H1 (cell line): ENCODE measurements at regions not wholly inside any gene's neighbourhood (a gene's known extent, or its start where the extent isn't known, plus 50 kb on each side); places are given as distances from the start of the nearest gene placed in this dataset.

ENCODE experiments used
- CTCF ChIA-PET: fragments of 300-600 bp; sonication (Branson Sonifier 250); formaldehyde crosslinking; loops from one replicate; lab custom pipeline; 2021; ENCODE audit not compliant: partially characterized antibody; lab: Charles Lee
- POLR2A ChIA-PET: fragments of 300-600 bp; sonication (Branson Sonifier 250); formaldehyde crosslinking; loops from one replicate; lab custom pipeline; 2021; ENCODE audit warnings: inconsistent platforms; ENCODE audit not compliant: partially characterized antibody; lab: Charles Lee
- DNase-seq, 2 experiments: peaks; one replicate each; pipeline versions ENCODE4 v3.0.0 to v3.0.0-alpha.2; 2010 to 2022; ENCODE audit warnings: low spot score in 2 of 2, low read depth in 1 of 2, mixed read lengths in 1 of 2
- FAIRE-seq: peaks from 2 replicates; lab custom pipeline; 2011; peaks lifted over from hg19 to GRCh38; lab: Jason Lieb, UNC
- H2AFZ ChIP-seq: 2 replicates; pipeline ENCODE4 v1.8.1; 2012; ENCODE audit warnings: low read length, inconsistent platforms
- H2AK5ac ChIP-seq: 2 replicates; pipeline ENCODE4 v1.6.1; 2013; ENCODE audit warnings: low read depth, low read length
- H2BK120ac ChIP-seq: replicated peaks from 2 replicates; pipeline ENCODE3; 2013; ENCODE audit warnings: low read depth, low read length, inconsistent platforms
- H2BK12ac ChIP-seq: 2 replicates; pipeline ENCODE4 v1.6.1; 2013; ENCODE audit warnings: low read depth, low read length
- H2BK15ac ChIP-seq: 2 replicates; pipeline ENCODE4 v1.6.1; 2013; ENCODE audit warnings: low read length
- H2BK20ac ChIP-seq: 2 replicates; pipeline ENCODE4 v1.6.1; 2013; ENCODE audit warnings: low read length
- H2BK5ac ChIP-seq: 2 replicates; pipeline ENCODE4 v1.6.1; 2013; ENCODE audit warnings: low read depth, low read length
- H3K14ac ChIP-seq: 2 replicates; pipeline ENCODE4 v1.6.1; 2013; ENCODE audit warnings: inconsistent platforms; ENCODE audit not compliant: insufficient read length
- H3K18ac ChIP-seq: 2 replicates; pipeline ENCODE4 v1.6.1; 2013; ENCODE audit warnings: low read length; ENCODE audit errors: extremely low read depth
- H3K23ac ChIP-seq: 2 replicates; pipeline ENCODE4 v1.6.1; 2013; ENCODE audit warnings: inconsistent platforms; ENCODE audit not compliant: insufficient read length
- H3K23me2 ChIP-seq: 2 replicates; pipeline ENCODE4 v1.6.1; 2013; ENCODE audit warnings: low read depth, low read length
- H3K27ac ChIP-seq: 2 replicates; pipeline ENCODE4 v1.6.1; 2011; ENCODE audit warnings: low read depth, low read length, inconsistent platforms
- H3K27me3 ChIP-seq, 4 experiments: replicated peaks in 1 of 4; 1 replicate in 1 of 4; 2 replicates in 3 of 4; pipeline versions ENCODE4 v1.6.1 to v1.8.1; 2011 to 2013; ENCODE audit warnings: low read length in 3 of 4, mild to moderate bottlenecking in 3 of 4, inconsistent platforms in 2 of 4, mixed read lengths in 2 of 4, moderate library complexity in 1 of 4; ENCODE audit not compliant: control insufficient read depth in 3 of 4, insufficient read depth in 3 of 4; ENCODE audit errors: extremely low read depth in 1 of 4
- H3K36me3 ChIP-seq, 4 experiments: 2 replicates each; pipeline versions ENCODE4 v1.6.1 to v1.8.1; 2011 to 2013; ENCODE audit warnings: mild to moderate bottlenecking in 4 of 4, low read length in 3 of 4, moderate library complexity in 2 of 4, control low read depth in 1 of 4, inconsistent platforms in 1 of 4; ENCODE audit not compliant: insufficient read depth in 4 of 4, control insufficient read depth in 2 of 4
- H3K4ac ChIP-seq: replicated peaks from 2 replicates; pipeline ENCODE3; 2013; ENCODE audit warnings: low read length, low read depth, mixed read lengths, inconsistent platforms; ENCODE audit not compliant: insufficient read length
- H3K4me1 ChIP-seq, 4 experiments: replicated peaks in 1 of 4; 1 replicate in 1 of 4; 2 replicates in 3 of 4; pipeline versions ENCODE4 v1.6.1 to v1.8.1; 2011 to 2013; ENCODE audit warnings: low read length in 3 of 4, inconsistent platforms in 2 of 4, mixed read lengths in 1 of 4; ENCODE audit not compliant: insufficient read depth in 4 of 4, control insufficient read depth in 3 of 4
- H3K4me2 ChIP-seq, 2 experiments: 2 replicates each; pipeline versions ENCODE4 v1.6.1 to v1.8.1; 2011 to 2013; ENCODE audit warnings: low read depth in 2 of 2, low read length in 2 of 2, control low read depth in 1 of 2, inconsistent platforms in 1 of 2, mild to moderate bottlenecking in 1 of 2; ENCODE audit not compliant: insufficient read depth in 1 of 2
- H3K4me3 ChIP-seq, 4 experiments: fragments of 200-600, 300-600 bp in 1 of 4; sonication (generic), shearing (Covaris generic), sonication (Bioruptor Twin) in 1 of 4; 2 replicates each; pipeline versions ENCODE4 v1.5.1 to v1.8.1; 2011 to 2016; ENCODE audit warnings: low read length in 4 of 4, low read depth in 3 of 4, control low read depth in 2 of 4, inconsistent platforms in 2 of 4, mild to moderate bottlenecking in 2 of 4, mixed read lengths in 1 of 4, moderate library complexity in 1 of 4; ENCODE audit not compliant: insufficient read depth in 2 of 4; ENCODE audit errors: extremely low read depth in 1 of 4
- H3K56ac ChIP-seq: replicated peaks from 2 replicates; pipeline ENCODE3; 2013; ENCODE audit warnings: low read depth, mild to moderate bottlenecking, mixed read lengths, low read length, inconsistent platforms; ENCODE audit not compliant: insufficient read length
- H3K79me1 ChIP-seq: 2 replicates; pipeline ENCODE4 v1.6.1; 2013; ENCODE audit warnings: low read depth, low read length, control low read depth
- H3K79me2 ChIP-seq, 2 experiments: 2 replicates each; pipeline versions ENCODE4 v1.6.1 to v1.8.1; 2012 to 2013; ENCODE audit warnings: low read length in 2 of 2, mild to moderate bottlenecking in 2 of 2, inconsistent platforms in 1 of 2; ENCODE audit not compliant: insufficient read depth in 2 of 2, control insufficient read depth in 1 of 2
- H3K9ac ChIP-seq, 4 experiments: replicated peaks in 1 of 4; 1 replicate in 1 of 4; 2 replicates in 3 of 4; pipeline versions ENCODE4 v1.6.1 to v1.8.1; 2011 to 2013; ENCODE audit warnings: low read depth in 3 of 4, low read length in 3 of 4, control low read depth in 2 of 4, mild to moderate bottlenecking in 2 of 4, moderate library complexity in 2 of 4, inconsistent platforms in 1 of 4; ENCODE audit errors: extremely low read depth in 1 of 4
- H3K9me3 ChIP-seq, 2 experiments: 2 replicates each; pipeline versions ENCODE4 v1.6.1 to v1.8.1; 2012 to 2013; ENCODE audit warnings: mild to moderate bottlenecking in 2 of 2, moderate library complexity in 2 of 2, control low read depth in 1 of 2, inconsistent platforms in 1 of 2, low read depth in 1 of 2, low read length in 1 of 2, mixed read lengths in 1 of 2; ENCODE audit not compliant: insufficient read depth in 2 of 2
- H4K20me1 ChIP-seq, 2 experiments: replicated peaks in 1 of 2; 2 replicates each; pipeline versions ENCODE3 to v1.8.1; 2011 to 2013; ENCODE audit warnings: inconsistent platforms in 2 of 2, low read length in 2 of 2, mild to moderate bottlenecking in 1 of 2; ENCODE audit not compliant: insufficient read depth in 2 of 2, control insufficient read depth in 1 of 2
- H4K5ac ChIP-seq: 2 replicates; pipeline ENCODE4 v1.6.1; 2013; ENCODE audit warnings: low read length, low read depth, mixed read lengths, inconsistent platforms; ENCODE audit not compliant: insufficient read length
- H4K8ac ChIP-seq: 2 replicates; pipeline ENCODE4 v1.8.0; 2013; ENCODE audit warnings: mild to moderate bottlenecking, moderate library complexity, low read length, inconsistent platforms; ENCODE audit not compliant: insufficient read depth; ENCODE audit errors: extremely low read depth
- H4K91ac ChIP-seq: replicated peaks from 2 replicates; pipeline ENCODE3; 2013; ENCODE audit warnings: low read length, mixed read lengths, inconsistent platforms; ENCODE audit not compliant: insufficient read length
- ASH2L ChIP-seq: fragments of 200-600, 300-600 bp; sonication (generic); IDR thresholded peaks from one replicate; pipeline ENCODE4 v1.7.1; 2017; ENCODE audit warnings: low read length
- CEBPB ChIP-seq: IDR thresholded peaks from 2 replicates; pipeline ENCODE4 v1.6.1; 2012; ENCODE audit warnings: low read depth, low read length
- CHD2 ChIP-seq: IDR thresholded peaks from 2 replicates; pipeline ENCODE4 v1.6.1; 2012; ENCODE audit warnings: low read length, improper control_type of control experiment
- HDAC6 ChIP-seq: IDR thresholded peaks from one replicate; pipeline ENCODE4 v1.7.1; 2012; ENCODE audit warnings: low read depth, mild to moderate bottlenecking, inconsistent platforms, low read length, moderate library complexity
- NANOG ChIP-seq: IDR thresholded peaks from 2 replicates; pipeline ENCODE4 v1.6.1; 2011; ENCODE audit warnings: low read length, low read depth, mild to moderate bottlenecking, inconsistent platforms; ENCODE audit not compliant: insufficient read depth, poor library complexity, severe bottlenecking
- RAD21 ChIP-seq, 2 experiments: IDR thresholded peaks in 1 of 2; conservative IDR thresholded peaks in 1 of 2; 2 replicates each; pipeline ENCODE4 v1.6.1; 2011; ENCODE audit warnings: low read depth in 2 of 2, low read length in 2 of 2, improper control_type of control experiment in 1 of 2, inconsistent platforms in 1 of 2, mild to moderate bottlenecking in 1 of 2, moderate library complexity in 1 of 2
- RFX5 ChIP-seq: IDR thresholded peaks from 2 replicates; pipeline ENCODE4 v1.6.1; 2011; ENCODE audit warnings: low read depth, low read length, improper control_type of control experiment, borderline replicate concordance
- SIN3A ChIP-seq, 2 experiments: IDR thresholded peaks in 1 of 2; conservative IDR thresholded peaks in 1 of 2; 2 replicates each; pipeline ENCODE4 v1.6.1; 2011 to 2012; ENCODE audit warnings: low read length in 2 of 2, improper control_type of control experiment in 1 of 2, low read depth in 1 of 2, mild to moderate bottlenecking in 1 of 2
- TAF1 ChIP-seq: IDR thresholded peaks from 2 replicates; pipeline ENCODE4 v1.6.1; 2011; ENCODE audit warnings: mild to moderate bottlenecking, low read depth, low read length
- TAF7 ChIP-seq: optimal IDR thresholded peaks from 2 replicates; pipeline ENCODE3; 2011; ENCODE audit warnings: low read depth, mild to moderate bottlenecking, inconsistent platforms, low read length, moderate library complexity, borderline replicate concordance
- TCF12 ChIP-seq: IDR thresholded peaks from 2 replicates; pipeline ENCODE4 v1.6.1; 2011; ENCODE audit warnings: low read depth, mild to moderate bottlenecking, low read length
- WGBS, 2 experiments: shearing (Covaris generic) in 1 of 2; methylation state at CpG; one replicate each; pipeline versions ENCODE4 v1.1.6 to v1.1.7; 2013 to 2015; ENCODE audit warnings: low lambda C conversion rate in 2 of 2, mixed read lengths in 2 of 2, inconsistent platforms in 1 of 2, low coverage in 1 of 2, missing lambda C conversion rate in 1 of 2; ENCODE audit not compliant: insufficient replicate concordance in 2 of 2, insufficient coverage in 1 of 2, insufficient read length in 1 of 2; ENCODE audit errors: extremely low coverage in 1 of 2, missing lambda C conversion rate in 1 of 2; 5-methylcytosine and 5-hydroxymethylcytosine counted together

DNA sequence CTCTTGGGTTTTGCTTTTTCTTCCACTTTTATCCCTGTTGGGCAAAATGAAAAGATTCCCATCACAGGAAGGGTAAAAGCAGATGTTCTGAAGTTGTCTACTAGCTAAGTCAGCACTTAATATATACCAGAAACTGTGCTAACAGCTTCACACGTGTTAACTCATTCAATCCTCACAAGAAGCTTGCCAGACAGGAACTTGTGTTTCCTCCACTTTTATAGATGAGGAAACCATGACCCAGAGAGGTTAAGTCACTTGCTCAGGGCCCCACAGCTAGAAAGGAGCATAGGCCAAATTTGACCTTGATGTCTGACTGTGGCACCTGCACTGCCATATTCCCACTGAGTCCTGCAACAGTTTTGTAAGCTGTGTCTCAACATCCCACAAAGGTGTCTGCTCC is 76.8 kb upstream of the EPC2 start:
- no peaks in the 10 kb centered on the region for H3K23me2 ChIP-seq
- H3K27me3 ChIP-seq: no peaks in the 10 kb centered on the region
- H3K23ac ChIP-seq: no peak overlapping the region
- H2AFZ ChIP-seq: no peak overlapping the region
- no peak overlapping the region for H3K18ac ChIP-seq
- no peak overlapping the region for H2BK12ac ChIP-seq
- no peak overlapping the region for H2BK20ac ChIP-seq
- no peak overlapping the region for H2BK5ac ChIP-seq
- H4K8ac ChIP-seq: no peak overlapping the region
- H3K4ac ChIP-seq: peak overlapping the region; percentile 72
- ChIA-PET POLR2A (no interaction called here), CTCF (interaction anchor here (0.9 to 1.9 kb wide), 4 partner anchors 11 to 420 kb away, joined by 3 to 8 read pairs (median 3); no protein-coding TSS in a partner anchor)
- H3K9me3 ChIP-seq: no peaks in the 10 kb centered on the region
- H3K27ac ChIP-seq: no peak overlapping the region
- H3K14ac ChIP-seq: no peak overlapping the region
- H2BK120ac ChIP-seq: no peak overlapping the region
- no peaks in the 10 kb centered on the region for H3K36me3 ChIP-seq
- no peak overlapping the region for H2BK15ac ChIP-seq
- no peaks in the 10 kb centered on the region for H3K79me2 ChIP-seq
- WGBS, 2 experiments: 73% methylated on average over 1 of the region's 1 CpG; no CpG with 5 or more reads in 1 of the 2 experiments
- no peak overlapping the region for H4K91ac ChIP-seq
- FAIRE-seq (no peak), DNase-seq (no peak)
- H4K20me1 ChIP-seq: no peaks in the 10 kb centered on the region
- H3K4me2 ChIP-seq: no peak overlapping the region
- H3K56ac ChIP-seq: no peak overlapping the region
- H3K4me3 ChIP-seq: no peak overlapping the region
- H3K4me1 ChIP-seq: no peaks in the 10 kb centered on the region
- no peak overlapping the region for H4K5ac ChIP-seq
- no peak overlapping the region for H3K9ac ChIP-seq
- no peak overlapping the region for H2AK5ac ChIP-seq
- no peaks in the 10 kb centered on the region for H3K79me1 ChIP-seq
- TF ChIP-seq TAF7 (no peak), TAF1 (no peak), ASH2L (no peak), RAD21 (IDR thresholded peaks at IDR 0.05 in 1 of 2, conservative IDR thresholded peaks at IDR 0.05 in 1 of 2; ENCODE audit: low read depth in 2 of 2, low read length in 2 of 2) (no peak), CHD2 (no peak), NANOG (no peak), HDAC6 (no peak), RFX5 (no peak), TCF12 (no peak), CEBPB (no peak), SIN3A (conservative IDR thresholded peaks at IDR 0.05 in 1 of 2, IDR thresholded peaks at IDR 0.05 in 1 of 2; ENCODE audit: low read depth in 1 of 2, low read length in 2 of 2) (no peak)
